GM10248 (cell line): ENCODE measurements at regions not wholly inside any gene's neighbourhood (a gene's known extent, or its start where the extent isn't known, plus 50 kb on each side); places are given as distances from the start of the nearest gene placed in this dataset.

Experiments used
- CTCF ChIA-PET: fragments of 300-600 bp; sonication (Branson Sonifier 250); formaldehyde crosslinking; extraction: SDS; loops from one replicate; lab custom pipeline; 2021; ENCODE audit warnings: antibody characterized with exemption; lab: Yijun Ruan, JAX
- POLR2A ChIA-PET: fragments of 350-650 bp; sonication (Branson Sonifier 250); formaldehyde crosslinking; extraction: SDS; loops from one replicate; lab custom pipeline; 2020; ENCODE audit warnings: antibody characterized with exemption; lab: Yijun Ruan, JAX
- DNase-seq: peaks from one replicate; pipeline ENCODE4 v3.0.0; 2012; ENCODE audit errors: extremely low spot score
- TF ChIP-seq, protein P1 (sequence below): IDR thresholded peaks from 2 replicates; pipeline ENCODE4 v1.5.1; 2012; ENCODE audit warnings: mild to moderate bottlenecking, low read depth; ENCODE audit errors: extremely low read depth, missing control alignments, control extremely low read depth

DNA sequence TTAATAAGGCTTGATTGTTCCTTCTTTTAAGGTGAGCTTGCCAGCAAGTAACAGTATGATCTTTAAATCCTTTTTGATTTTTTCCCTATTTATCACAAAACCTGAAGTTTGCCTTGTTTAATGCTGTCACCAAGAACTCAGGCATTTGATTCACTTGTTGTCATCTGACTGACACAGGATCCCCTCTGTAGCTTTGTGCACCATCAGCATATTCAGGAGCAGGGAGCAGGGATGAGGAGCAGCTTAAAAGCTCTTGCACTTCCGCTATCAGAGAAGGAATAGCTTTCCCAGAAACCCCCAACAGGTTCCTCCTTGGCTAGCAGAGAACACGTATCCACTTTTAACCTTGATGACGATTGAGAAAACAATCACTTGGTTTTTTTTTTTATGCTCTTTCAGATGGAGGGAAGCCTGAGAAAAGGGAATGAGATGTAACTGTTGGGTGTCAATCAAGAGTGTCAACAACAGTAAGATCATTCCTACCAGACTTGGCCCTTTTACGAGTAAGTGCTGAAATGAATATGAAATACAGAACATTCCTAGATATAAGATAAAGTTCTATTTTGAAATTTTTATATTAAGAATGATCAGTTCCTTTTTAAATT lies 433.1 kb upstream of the CDH18 start:
- POLR2A ChIA-PET = no interaction called here
- CTCF ChIA-PET = interaction anchor here (1.0 kb wide), 1 partner anchor 14 kb away, joined by 3 read pairs; no protein-coding TSS in a partner anchor
- TF ChIP-seq, protein P1, sequence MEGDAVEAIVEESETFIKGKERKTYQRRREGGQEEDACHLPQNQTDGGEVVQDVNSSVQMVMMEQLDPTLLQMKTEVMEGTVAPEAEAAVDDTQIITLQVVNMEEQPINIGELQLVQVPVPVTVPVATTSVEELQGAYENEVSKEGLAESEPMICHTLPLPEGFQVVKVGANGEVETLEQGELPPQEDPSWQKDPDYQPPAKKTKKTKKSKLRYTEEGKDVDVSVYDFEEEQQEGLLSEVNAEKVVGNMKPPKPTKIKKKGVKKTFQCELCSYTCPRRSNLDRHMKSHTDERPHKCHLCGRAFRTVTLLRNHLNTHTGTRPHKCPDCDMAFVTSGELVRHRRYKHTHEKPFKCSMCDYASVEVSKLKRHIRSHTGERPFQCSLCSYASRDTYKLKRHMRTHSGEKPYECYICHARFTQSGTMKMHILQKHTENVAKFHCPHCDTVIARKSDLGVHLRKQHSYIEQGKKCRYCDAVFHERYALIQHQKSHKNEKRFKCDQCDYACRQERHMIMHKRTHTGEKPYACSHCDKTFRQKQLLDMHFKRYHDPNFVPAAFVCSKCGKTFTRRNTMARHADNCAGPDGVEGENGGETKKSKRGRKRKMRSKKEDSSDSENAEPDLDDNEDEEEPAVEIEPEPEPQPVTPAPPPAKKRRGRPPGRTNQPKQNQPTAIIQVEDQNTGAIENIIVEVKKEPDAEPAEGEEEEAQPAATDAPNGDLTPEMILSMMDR = no peak

More for the DNA sequence above, 433.1 kb upstream of the CDH18 start:
- DNase-seq = no peak
